HG03342 (cell line): ENCODE measurements at regions not wholly inside any gene's neighbourhood (a gene's known extent, or its start where the extent isn't known, plus 50 kb on each side); places are given as distances from the start of the nearest gene placed in this dataset.

ENCODE experiments used
- ATAC-seq: cut with Tn5 transposase; IDR thresholded peaks from one replicate; pipeline ENCODE4 v1.9.1; 2021; ENCODE audit warnings: mild to moderate bottlenecking, moderate library complexity; ENCODE audit not compliant: unreplicated experiment

- no peak for ATAC-seq
These were observed 52.7 kb upstream of the ALK start for GRCh38 chr2:29974086-29974485.

- ATAC-seq: no peak
These were observed 55.9 kb upstream of the ALK start for GRCh38 chr2:29977284-29977683.

GRCh38 chr2:29981402-29981801 lies 60.0 kb upstream of the ALK start:
- no peak for ATAC-seq

- no peak for ATAC-seq
These were observed 61.9 kb upstream of the ALK start for GRCh38 chr2:29983308-29983707.

GRCh38 chr2:29987146-29987545 lies 65.8 kb upstream of the ALK start:
- ATAC-seq: no peak

GRCh38 chr2:29990129-29990528 lies 68.7 kb upstream of the ALK start:
- ATAC-seq: no peak

- ATAC-seq: no peak
These were observed 69.7 kb upstream of the ALK start for GRCh38 chr2:29991086-29991485.

- no peak for ATAC-seq
These were observed 73.9 kb upstream of the ALK start for GRCh38 chr2:29995241-29995640.

- no peak for ATAC-seq
These were observed 81.7 kb upstream of the ALK start for GRCh38 chr2:30003128-30003527.

- ATAC-seq: peak; percentile 69
These were observed 101.2 kb upstream of the ALK start for GRCh38 chr2:30022444-30023071.

GRCh38 chr2:30024281-30024680 lies 102.9 kb upstream of the ALK start:
- no peak for ATAC-seq

GRCh38 chr2:30026091-30027055 lies 105.0 kb upstream of the ALK start:
- no peak for ATAC-seq

- no peak for ATAC-seq
These were observed 108.4 kb upstream of the ALK start for GRCh38 chr2:30029804-30030203.

GRCh38 chr2:30030361-30030760 lies 109.0 kb upstream of the ALK start:
- no peak for ATAC-seq

- no peak for ATAC-seq
These were observed 109.8 kb upstream of the ALK start for GRCh38 chr2:30031184-30031583.

GRCh38 chr2:30034052-30034775 lies 112.6 kb upstream of the YPEL5 start:
- no peak for ATAC-seq

GRCh38 chr2:30037016-30037415 lies 109.8 kb upstream of the YPEL5 start:
- no peak for ATAC-seq

- ATAC-seq: no peak
These were observed 108.4 kb upstream of the YPEL5 start for GRCh38 chr2:30038419-30038818.

- ATAC-seq: no peak
These were observed 107.7 kb upstream of the YPEL5 start for GRCh38 chr2:30039101-30039500.

GRCh38 chr2:30040147-30040546 lies 106.7 kb upstream of the YPEL5 start:
- ATAC-seq: no peak

GRCh38 chr2:30041884-30042283 lies 104.9 kb upstream of the YPEL5 start:
- no peak for ATAC-seq

GRCh38 chr2:30046396-30046795 lies 100.4 kb upstream of the YPEL5 start:
- no peak for ATAC-seq
